MCF 10A (cell line): ENCODE measurements at regions not wholly inside any gene's neighbourhood (a gene's known extent, or its start where the extent isn't known, plus 50 kb on each side); places are given as distances from the start of the nearest gene placed in this dataset.

Source experiments
- BruUV-seq: library from RNA; stranded (reverse); fragments of 400-500 nt; replicated peaks from 2 replicates; lab custom pipeline; 2021; lab: Mats Ljungman, UMichigan
- CTCF ChIA-PET: fragments of 300-600 bp; sonication (Branson Sonifier 250); formaldehyde crosslinking; extraction: SDS; loops from one replicate; lab custom pipeline; 2021; ENCODE audit warnings: antibody characterized with exemption, inconsistent platforms; lab: Yijun Ruan, JAX
- POLR2A ChIA-PET: fragments of 300-600, 350-650 bp; sonication (Branson Sonifier 250); formaldehyde crosslinking; extraction: SDS; loops from one replicate; lab custom pipeline; 2020; ENCODE audit warnings: antibody characterized with exemption, inconsistent platforms; lab: Yijun Ruan, JAX
- DNase-seq: peaks from one replicate; pipeline ENCODE4 v3.0.0-alpha.2; 2018; ENCODE audit not compliant: unreplicated experiment
- H3K27ac Mint-ChIP-seq: one replicate; pipeline ENCODE4 v1.8.0; 2022; ENCODE audit warnings: mild to moderate bottlenecking, low read depth, mixed read lengths; ENCODE audit not compliant: unreplicated experiment
- H3K27me3 Mint-ChIP-seq: one replicate; pipeline ENCODE4 v1.8.0; 2022; ENCODE audit warnings: mixed read lengths; ENCODE audit not compliant: insufficient read depth, unreplicated experiment
- H3K36me3 Mint-ChIP-seq: one replicate; pipeline ENCODE4 v1.8.0; 2022; ENCODE audit warnings: mild to moderate bottlenecking, moderate library complexity, mixed read lengths; ENCODE audit not compliant: insufficient read depth, unreplicated experiment
- H3K4me1 Mint-ChIP-seq: one replicate; pipeline ENCODE4 v1.8.0; 2022; ENCODE audit warnings: mixed read lengths; ENCODE audit not compliant: insufficient read depth, unreplicated experiment
- H3K4me3 Mint-ChIP-seq: one replicate; pipeline ENCODE4 v1.8.0; 2022; ENCODE audit warnings: mild to moderate bottlenecking, moderate library complexity, mixed read lengths; ENCODE audit not compliant: unreplicated experiment
- H3K9me3 Mint-ChIP-seq: one replicate; pipeline ENCODE4 v1.8.0; 2022; ENCODE audit warnings: mixed read lengths; ENCODE audit not compliant: unreplicated experiment
- intact Hi-C: fragments of 100-400 bp; cut with micrococcal nuclease; formaldehyde crosslinking; loops from 2 replicates; pipeline ENCODE4 v1.14.1; 2022
- TF ChIP-seq, protein P1 (sequence below): fragments of 200-600 bp; IDR thresholded peaks from one replicate; pipeline ENCODE4 v1.8.0; 2022; ENCODE audit warnings: antibody characterized with exemption, mild to moderate bottlenecking; ENCODE audit not compliant: unreplicated experiment

DNA sequence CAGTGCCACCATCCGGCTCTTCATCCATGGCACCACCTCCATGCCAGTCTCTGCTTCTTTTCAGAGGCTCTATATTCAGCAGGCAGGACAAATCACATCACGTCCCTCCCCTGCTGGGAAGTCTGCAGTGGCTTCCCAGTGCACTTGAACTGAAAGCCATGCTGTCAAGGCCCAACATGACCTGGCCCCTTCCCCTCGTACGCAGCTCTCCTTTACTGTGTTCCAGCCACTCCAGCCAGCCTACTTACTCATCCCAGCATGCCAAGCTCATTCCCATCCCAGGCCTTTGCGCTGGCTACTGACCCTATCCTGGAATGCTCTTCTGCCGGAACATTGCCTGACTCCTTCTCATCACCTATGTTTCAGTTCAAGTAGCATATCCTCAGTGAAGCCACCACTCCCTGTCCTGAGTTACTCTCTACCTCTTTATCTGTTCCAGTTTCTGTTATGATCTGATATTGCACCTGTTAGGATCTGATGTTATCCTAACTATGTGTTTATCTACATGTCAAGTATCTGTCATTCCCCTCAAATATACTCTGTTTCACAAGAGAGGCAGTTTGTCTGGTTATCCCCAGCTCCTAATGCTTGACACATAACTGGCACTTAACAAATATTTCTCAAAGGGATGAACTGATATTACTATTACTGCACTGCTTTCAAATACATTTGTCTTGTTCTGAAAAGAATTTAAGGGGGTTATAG, 101.2 kb upstream of the F3 start:
- POLR2A ChIA-PET, result interaction anchor here (2.1 kb wide), 1 partner anchor 11 kb away, joined by 7 read pairs; no protein-coding TSS in a partner anchor
- BruUV-seq, result no TSS peak

GRCh38 chr1:94641990-94642389, 100.4 kb upstream of the F3 start:
- no peak for DNase-seq
- Mint-ChIP-seq H3K4me1 (peaks cover 10% of the 10 kb centered on the region), H3K27me3 (no peaks in the 10 kb centered on the region), H3K27ac (no peak overlapping the region), H3K9me3 (peaks cover 9% of the 10 kb centered on the region), H3K36me3 (no peaks in the 10 kb centered on the region), H3K4me3 (no peak overlapping the region)
- intact Hi-C loops, result no loop called here
- POLR2A ChIA-PET, result interaction anchor here (0.6 to 2.1 kb wide), 3 partner anchors 12 to 82 kb away, joined by 3 to 7 read pairs (median 4); no protein-coding TSS in a partner anchor
- TF ChIP-seq, protein P1, sequence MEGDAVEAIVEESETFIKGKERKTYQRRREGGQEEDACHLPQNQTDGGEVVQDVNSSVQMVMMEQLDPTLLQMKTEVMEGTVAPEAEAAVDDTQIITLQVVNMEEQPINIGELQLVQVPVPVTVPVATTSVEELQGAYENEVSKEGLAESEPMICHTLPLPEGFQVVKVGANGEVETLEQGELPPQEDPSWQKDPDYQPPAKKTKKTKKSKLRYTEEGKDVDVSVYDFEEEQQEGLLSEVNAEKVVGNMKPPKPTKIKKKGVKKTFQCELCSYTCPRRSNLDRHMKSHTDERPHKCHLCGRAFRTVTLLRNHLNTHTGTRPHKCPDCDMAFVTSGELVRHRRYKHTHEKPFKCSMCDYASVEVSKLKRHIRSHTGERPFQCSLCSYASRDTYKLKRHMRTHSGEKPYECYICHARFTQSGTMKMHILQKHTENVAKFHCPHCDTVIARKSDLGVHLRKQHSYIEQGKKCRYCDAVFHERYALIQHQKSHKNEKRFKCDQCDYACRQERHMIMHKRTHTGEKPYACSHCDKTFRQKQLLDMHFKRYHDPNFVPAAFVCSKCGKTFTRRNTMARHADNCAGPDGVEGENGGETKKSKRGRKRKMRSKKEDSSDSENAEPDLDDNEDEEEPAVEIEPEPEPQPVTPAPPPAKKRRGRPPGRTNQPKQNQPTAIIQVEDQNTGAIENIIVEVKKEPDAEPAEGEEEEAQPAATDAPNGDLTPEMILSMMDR, result no peak
- BruUV-seq, result no TSS peak
- CTCF ChIA-PET, result no interaction called here

More for the DNA sequence above, 101.2 kb upstream of the F3 start:
- H3K27me3 Mint-ChIP-seq, result no peaks in the 10 kb centered on the region
- H3K9me3 Mint-ChIP-seq, result peaks cover 9% of the 10 kb centered on the region
- H3K36me3 Mint-ChIP-seq, result no peaks in the 10 kb centered on the region
- no peak for DNase-seq
- no peak overlapping the region for H3K27ac Mint-ChIP-seq
- CTCF ChIA-PET, result interaction anchor here (0.6 kb wide), 1 partner anchor 21 kb away, joined by 3 read pairs; no protein-coding TSS in a partner anchor
- TF ChIP-seq, protein P1, result no peak
- peaks cover 18% of the 10 kb centered on the region for H3K4me1 Mint-ChIP-seq
- no peak overlapping the region for H3K4me3 Mint-ChIP-seq
- intact Hi-C loops, result no loop called here

- Mint-ChIP-seq H3K27ac (no peak overlapping the region), H3K27me3 (no peaks in the 10 kb centered on the region), H3K4me1 (no peaks in the 10 kb centered on the region), H3K36me3 (no peaks in the 10 kb centered on the region), H3K4me3 (no peak overlapping the region), H3K9me3 (peaks cover 9% of the 10 kb centered on the region)
- DNase-seq, result no peak
- POLR2A ChIA-PET, result interaction anchor here (0.9 kb wide), 1 partner anchor 101 kb away, joined by 3 read pairs; no protein-coding TSS in a partner anchor
- BruUV-seq, result no TSS peak
- intact Hi-C loops, result no loop called here
- CTCF ChIA-PET, result no interaction called here
- TF ChIP-seq, protein P1, result no peak
These were observed 98.6 kb upstream of the F3 start for GRCh38 chr1:94640125-94640524.

DNA sequence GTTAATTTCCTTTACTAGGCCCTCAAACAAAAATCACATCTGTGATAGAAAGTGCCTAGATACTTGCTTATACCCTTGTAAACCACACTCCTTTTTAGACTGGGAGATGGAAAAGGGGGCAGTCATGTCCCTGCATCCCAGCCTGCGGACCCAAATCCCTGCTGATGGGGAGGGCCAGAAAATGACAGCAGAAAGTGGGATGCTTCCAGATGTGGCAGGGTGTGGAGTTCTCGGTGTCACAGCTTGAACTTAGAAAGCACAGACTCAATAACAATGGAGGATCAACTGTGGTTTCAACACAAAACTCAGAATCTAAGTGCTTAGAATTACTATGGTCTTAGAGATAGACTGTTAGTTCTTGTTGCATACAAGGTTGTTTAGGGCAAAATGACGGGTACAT, 95.6 kb upstream of the F3 start:
- Mint-ChIP-seq H3K36me3 (no peaks in the 10 kb centered on the region), H3K4me1 (no peaks in the 10 kb centered on the region)
- no TSS peak for BruUV-seq

More for the DNA sequence above, 95.6 kb upstream of the F3 start:
- TF ChIP-seq, protein P1, result no peak
- no peak overlapping the region for H3K27ac Mint-ChIP-seq
- H3K27me3 Mint-ChIP-seq, result no peaks in the 10 kb centered on the region
- H3K4me3 Mint-ChIP-seq, result no peak overlapping the region
- ChIA-PET POLR2A (interaction anchor here (0.6 to 1.5 kb wide), 3 partner anchors 92 to 1299 kb away, joined by 4 read pairs; no protein-coding TSS in a partner anchor), CTCF (interaction anchor here (1.0 to 1.1 kb wide), 2 partner anchors 8 to 165 kb away, joined by 3 to 4 read pairs; no protein-coding TSS in a partner anchor)
- H3K9me3 Mint-ChIP-seq, result peaks cover 9% of the 10 kb centered on the region
- intact Hi-C loops, result no loop called here
- DNase-seq, result no peak
